Activated naive CD8-positive, alpha-beta T cell treated with anti-CD3 and anti-CD28 coated beads, Interleukin-2, amount 50 U/mL, for 24 hours (primary cell): ENCODE measurements at regions not wholly inside any gene's neighbourhood (a gene's known extent, or its start where the extent isn't known, plus 50 kb on each side); places are given as distances from the start of the nearest gene placed in this dataset.
A peak's percentile ranks its signal among the peaks of the same experiment; 100 is the strongest.

ENCODE experiments used
- ATAC-seq: fragments of 150-1000 bp; cut with Tn5 transposase; one replicate; pipeline ENCODE4 v1.10.0; 2021
- DNase-seq: peaks from one replicate; pipeline ENCODE4 v3.0.0; 2021
- H3K27ac Mint-ChIP-seq: one replicate; pipeline ENCODE4 v1.8.0; 2021; ENCODE audit warnings: mild to moderate bottlenecking, mixed read lengths
- H3K27me3 Mint-ChIP-seq: one replicate; pipeline ENCODE4 v1.8.0; 2021; ENCODE audit warnings: mixed read lengths
- H3K36me3 Mint-ChIP-seq: one replicate; pipeline ENCODE4 v1.8.0; 2021; ENCODE audit warnings: low read depth, mixed read lengths
- H3K4me1 Mint-ChIP-seq: one replicate; pipeline ENCODE4 v1.8.0; 2021; ENCODE audit warnings: mixed read lengths
- H3K4me3 Mint-ChIP-seq: one replicate; pipeline ENCODE4 v1.8.0; 2021; ENCODE audit warnings: mild to moderate bottlenecking, moderate library complexity, mixed read lengths
- H3K9me3 Mint-ChIP-seq: one replicate; pipeline ENCODE4 v1.8.0; 2021; ENCODE audit warnings: mixed read lengths

DNA sequence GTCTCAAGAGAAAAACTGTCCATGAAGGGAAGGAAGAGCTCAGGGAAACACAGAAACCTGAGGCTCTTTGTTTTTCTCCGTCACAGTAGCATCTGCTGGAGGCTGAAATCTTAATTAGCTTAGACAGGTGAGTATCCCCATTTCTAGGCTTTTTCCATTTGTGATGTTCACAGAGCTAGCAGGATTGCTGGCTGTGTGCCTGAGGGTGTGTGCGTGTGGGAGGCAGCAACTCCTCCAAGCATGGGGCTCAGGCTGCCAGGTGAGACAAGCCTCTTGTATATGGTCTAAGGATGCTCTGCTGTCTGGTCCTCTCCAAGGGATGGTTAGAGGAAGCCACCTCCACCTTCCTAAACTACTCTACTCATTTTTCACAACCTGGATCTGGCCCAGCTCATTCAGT, 569.9 kb downstream of the HS3ST4 start:
- Mint-ChIP-seq H3K4me1 (no peaks in the 10 kb centered on the region), H3K9me3 (no peaks in the 10 kb centered on the region), H3K4me3 (no peak overlapping the region), H3K27me3 (no peaks in the 10 kb centered on the region), H3K36me3 (no peaks in the 10 kb centered on the region), H3K27ac (peak overlapping the region; percentile 18)
- no peak for DNase-seq
- no peak for ATAC-seq

DNA sequence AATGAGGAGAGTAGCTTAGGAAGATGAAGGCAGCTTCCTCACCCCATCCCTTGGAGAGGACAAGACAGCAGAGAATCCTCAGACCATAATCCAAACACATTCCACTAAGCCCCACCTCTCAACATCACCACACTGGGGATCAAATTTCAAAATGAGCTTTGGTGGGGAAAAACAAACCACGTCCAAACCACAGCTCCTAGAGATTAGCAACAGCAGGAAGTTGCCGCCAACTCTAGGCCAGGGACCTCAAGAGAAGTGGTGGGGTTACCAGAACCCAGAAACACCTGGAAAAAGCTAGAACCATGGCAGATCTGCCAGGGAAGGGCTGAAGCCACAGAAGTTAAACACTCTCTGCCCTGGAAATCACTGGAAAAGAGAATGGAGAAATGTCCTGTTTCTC, 571.6 kb downstream of the HS3ST4 start:
- Mint-ChIP-seq H3K4me1 (no peaks in the 10 kb centered on the region), H3K4me3 (no peak overlapping the region), H3K27me3 (no peaks in the 10 kb centered on the region), H3K9me3 (no peaks in the 10 kb centered on the region), H3K27ac (no peak overlapping the region), H3K36me3 (no peaks in the 10 kb centered on the region)
- DNase-seq = no peak
- ATAC-seq = no peak

DNA sequence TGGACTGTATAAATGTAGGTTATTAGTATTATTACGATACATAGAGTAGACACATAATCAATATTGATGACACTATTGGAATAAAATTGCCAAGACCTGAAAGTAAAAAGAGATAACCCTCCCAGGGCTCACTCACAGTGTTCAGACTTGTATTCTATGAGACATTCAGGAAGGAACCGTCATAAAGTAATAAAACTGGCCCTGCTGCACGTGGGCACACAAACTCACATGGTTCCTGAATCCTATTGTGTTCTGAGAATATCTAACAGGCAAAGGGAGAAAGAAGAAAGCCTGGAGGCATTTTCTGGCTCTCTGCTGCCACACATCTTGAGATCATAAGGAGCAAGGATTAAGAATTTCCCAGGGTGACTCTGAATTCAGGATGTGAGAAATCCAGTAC, 575.9 kb downstream of the HS3ST4 start:
- H3K36me3 Mint-ChIP-seq = no peaks in the 10 kb centered on the region
- peaks cover 4% of the 10 kb centered on the region for H3K9me3 Mint-ChIP-seq
- H3K27me3 Mint-ChIP-seq = no peaks in the 10 kb centered on the region
- ATAC-seq (no peak), DNase-seq (no peak)
- peaks cover 13% of the 10 kb centered on the region for H3K4me1 Mint-ChIP-seq
- no peak overlapping the region for H3K27ac Mint-ChIP-seq
- no peak overlapping the region for H3K4me3 Mint-ChIP-seq

DNA sequence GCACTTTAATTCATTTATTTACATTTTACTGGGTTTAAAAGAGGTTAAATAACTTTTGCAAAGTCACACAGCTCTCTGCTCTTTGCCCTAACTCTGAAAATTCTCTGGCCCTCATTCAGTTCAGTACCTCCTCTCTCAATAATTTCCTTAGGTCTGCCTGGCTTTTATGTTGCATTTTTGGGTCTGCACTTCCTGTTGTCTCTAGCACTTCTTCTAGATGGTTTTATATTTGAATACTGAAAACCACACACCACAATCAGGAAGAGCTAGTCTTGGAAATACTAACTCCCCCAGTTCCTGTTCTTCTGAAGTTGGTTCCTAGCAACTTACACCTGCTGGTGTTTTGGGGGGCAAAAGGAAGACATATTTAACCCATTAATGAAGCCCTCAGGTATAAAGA, 577.9 kb downstream of the HS3ST4 start:
- Mint-ChIP-seq H3K27ac (no peak overlapping the region), H3K36me3 (no peaks in the 10 kb centered on the region), H3K27me3 (no peaks in the 10 kb centered on the region), H3K9me3 (peaks cover 4% of the 10 kb centered on the region), H3K4me1 (peaks cover 13% of the 10 kb centered on the region), H3K4me3 (no peak overlapping the region)
- DNase-seq (no peak), ATAC-seq (no peak)

DNA sequence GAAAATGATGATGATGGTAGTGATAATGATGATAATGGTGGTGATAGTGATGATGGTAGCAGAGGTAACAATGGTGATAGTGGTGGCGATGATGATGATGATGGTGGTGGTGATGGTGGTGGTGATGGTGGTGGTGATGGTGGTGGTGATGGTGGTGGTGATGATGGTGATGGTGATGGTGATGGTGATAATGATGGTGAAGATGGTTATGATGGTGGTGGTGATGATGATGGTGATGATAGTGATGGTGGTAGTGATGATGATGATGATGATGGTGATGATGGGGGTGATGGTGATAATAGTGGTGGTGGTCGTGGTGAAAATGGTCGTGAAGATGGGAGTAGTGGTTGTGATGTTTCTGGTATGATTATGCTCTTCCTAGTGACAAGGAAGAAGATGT, 581.8 kb downstream of the HS3ST4 start:
- peaks cover 5% of the 10 kb centered on the region for H3K9me3 Mint-ChIP-seq
- H3K27me3 Mint-ChIP-seq = no peaks in the 10 kb centered on the region
- peaks cover 13% of the 10 kb centered on the region for H3K4me1 Mint-ChIP-seq
- H3K4me3 Mint-ChIP-seq = no peak overlapping the region
- no peak for DNase-seq
- no peaks in the 10 kb centered on the region for H3K36me3 Mint-ChIP-seq
- H3K27ac Mint-ChIP-seq = no peak overlapping the region
- ATAC-seq = no peak

DNA sequence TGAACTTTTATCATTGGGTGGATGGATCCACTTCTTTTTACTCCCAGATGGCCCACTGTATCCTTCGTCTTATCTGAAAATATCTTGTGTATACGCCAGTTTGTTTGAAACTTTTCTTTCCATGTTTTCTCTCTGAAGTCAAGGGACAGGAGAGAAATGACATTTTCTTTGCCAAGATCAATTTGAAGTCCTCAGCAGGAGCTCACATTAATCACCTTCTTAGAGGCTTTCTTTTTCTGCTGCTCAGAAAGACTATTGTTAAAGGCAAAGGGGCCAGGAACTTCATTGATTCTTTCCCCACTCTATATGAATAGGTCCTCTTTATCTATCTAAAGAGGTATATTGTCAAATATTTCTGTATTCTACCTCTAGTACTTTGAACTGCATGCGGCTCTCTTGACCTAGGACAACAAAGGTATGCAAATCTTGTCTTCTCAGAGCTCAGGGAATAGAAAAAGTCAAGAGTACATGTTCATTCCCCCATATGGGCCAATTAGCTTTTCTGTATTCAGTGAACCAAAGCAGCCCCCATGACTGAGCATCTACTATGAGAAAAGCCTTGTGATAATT, 583.3 kb downstream of the HS3ST4 start:
- no peak for DNase-seq
- Mint-ChIP-seq H3K4me1 (peaks cover 2% of the 10 kb centered on the region), H3K9me3 (peaks cover 4% of the 10 kb centered on the region), H3K27me3 (no peaks in the 10 kb centered on the region), H3K27ac (no peak overlapping the region), H3K4me3 (no peak overlapping the region), H3K36me3 (no peaks in the 10 kb centered on the region)
- no peak for ATAC-seq

DNA sequence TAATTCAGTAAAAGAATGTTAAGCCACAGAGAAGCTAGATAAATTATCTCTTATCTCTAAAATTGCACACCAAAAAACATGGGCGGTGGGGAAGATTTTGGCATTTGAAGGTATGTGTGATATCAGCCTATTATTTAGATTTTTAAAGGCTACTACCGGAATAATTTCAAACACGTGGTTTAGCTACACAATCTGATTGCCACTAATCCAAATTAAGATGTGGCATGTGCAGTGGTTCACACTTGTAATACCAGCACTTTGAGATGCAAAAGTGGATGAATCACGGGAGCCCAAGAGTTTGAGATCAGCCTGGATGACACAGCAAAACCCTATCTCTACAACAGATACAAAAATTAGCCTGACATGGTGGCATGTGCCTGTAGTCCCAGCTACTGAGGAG, 584.5 kb downstream of the HS3ST4 start:
- Mint-ChIP-seq H3K27me3 (no peaks in the 10 kb centered on the region), H3K4me3 (no peak overlapping the region), H3K27ac (no peak overlapping the region), H3K36me3 (no peaks in the 10 kb centered on the region), H3K9me3 (peaks cover 4% of the 10 kb centered on the region), H3K4me1 (no peaks in the 10 kb centered on the region)
- DNase-seq = no peak
- ATAC-seq = no peak

DNA sequence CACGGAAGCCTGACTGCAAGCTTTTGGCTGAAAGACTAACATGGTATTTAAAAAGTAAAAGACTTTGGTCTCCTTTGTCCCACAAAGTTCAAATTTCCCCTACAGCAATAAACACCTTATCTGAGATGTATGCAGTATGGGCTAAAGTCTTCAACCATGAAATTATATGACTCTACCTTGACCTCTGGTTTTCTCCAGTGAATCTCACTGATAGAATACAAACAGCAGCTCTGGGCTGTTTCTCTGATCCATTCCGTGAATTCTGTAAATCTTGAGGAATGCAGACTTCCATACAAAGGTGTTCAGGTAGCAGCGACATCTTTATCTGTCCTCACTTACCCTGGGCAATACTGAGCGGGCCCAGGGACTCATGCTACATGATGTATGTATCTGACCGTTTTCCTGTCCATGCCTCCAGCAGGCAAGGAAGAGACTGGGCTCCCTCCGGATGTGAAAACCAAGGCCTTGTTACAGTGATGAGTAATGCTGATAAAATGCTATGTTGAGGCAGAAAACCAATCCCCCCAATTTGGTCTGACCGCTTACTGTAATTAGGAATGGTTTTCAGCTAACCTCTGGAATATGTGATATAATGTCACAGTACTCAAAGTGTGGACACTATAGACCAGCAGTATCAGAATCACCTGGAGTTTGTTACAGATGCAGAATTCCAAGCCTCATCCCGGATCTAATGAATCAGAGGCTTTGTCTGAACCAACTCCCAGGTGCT, 589.8 kb downstream of the HS3ST4 start:
- Mint-ChIP-seq H3K4me1 (no peaks in the 10 kb centered on the region), H3K27ac (no peak overlapping the region), H3K9me3 (peaks cover 4% of the 10 kb centered on the region), H3K27me3 (no peaks in the 10 kb centered on the region), H3K4me3 (no peak overlapping the region), H3K36me3 (no peaks in the 10 kb centered on the region)
- ATAC-seq (no peak), DNase-seq (no peak)

DNA sequence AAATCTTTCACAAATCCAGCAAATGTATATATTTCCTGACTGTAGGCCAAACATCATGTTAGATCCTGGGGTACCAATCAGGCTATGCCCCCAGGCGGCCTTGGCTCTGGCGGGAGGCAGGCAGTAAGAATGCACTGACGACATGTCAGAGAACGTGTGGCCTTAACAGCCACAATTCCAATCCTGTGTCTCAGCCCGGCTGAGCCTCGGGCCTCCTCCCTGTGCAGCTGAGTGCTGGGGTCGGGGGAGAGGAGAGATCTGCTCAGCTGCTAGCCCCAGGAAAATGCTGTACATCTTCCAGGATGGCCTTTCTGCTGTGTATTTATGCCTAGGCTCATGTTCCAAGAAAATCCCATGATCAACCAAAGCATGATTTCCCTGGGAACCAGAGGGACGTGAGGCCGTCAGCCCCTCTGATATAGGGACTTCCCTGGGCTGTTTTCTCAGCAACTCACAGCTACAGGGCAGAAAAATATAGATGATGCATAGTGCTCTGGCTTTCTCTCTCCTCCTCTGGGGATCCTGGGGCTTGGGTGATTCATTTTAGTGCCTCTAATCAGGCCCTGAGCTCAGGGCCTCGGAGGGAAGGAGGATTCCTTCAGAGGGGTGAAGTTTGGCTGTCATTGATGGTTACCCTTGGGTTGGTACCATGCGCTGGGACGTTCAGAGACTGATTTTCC, 604.0 kb downstream of the HS3ST4 start:
- Mint-ChIP-seq H3K36me3 (no peaks in the 10 kb centered on the region), H3K4me3 (no peak overlapping the region), H3K27me3 (no peaks in the 10 kb centered on the region), H3K4me1 (no peaks in the 10 kb centered on the region), H3K27ac (no peak overlapping the region), H3K9me3 (peaks cover 4% of the 10 kb centered on the region)
- no peak for DNase-seq
- ATAC-seq = no peak

DNA sequence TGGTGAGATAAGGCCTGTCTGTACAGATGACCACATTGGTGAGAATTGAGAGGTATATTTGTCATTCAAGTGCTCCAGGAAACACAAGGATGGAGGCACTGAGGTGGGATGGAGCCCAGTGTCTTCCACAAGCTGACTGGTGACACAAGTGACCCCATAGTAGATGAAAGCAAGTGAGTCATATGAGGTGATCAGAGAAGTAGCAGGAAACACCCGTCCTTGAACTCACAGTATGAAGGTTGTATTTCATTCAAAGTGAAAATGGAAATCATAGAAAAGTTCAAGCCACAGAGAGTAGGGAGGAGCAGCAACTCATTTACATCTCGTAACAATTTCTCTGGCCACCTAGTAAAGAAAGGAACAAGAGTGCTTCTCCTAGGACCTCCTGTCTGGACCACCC, 609.8 kb downstream of the HS3ST4 start:
- Mint-ChIP-seq H3K4me3 (no peak overlapping the region), H3K27ac (no peak overlapping the region), H3K9me3 (peaks cover 4% of the 10 kb centered on the region), H3K36me3 (no peaks in the 10 kb centered on the region), H3K4me1 (no peaks in the 10 kb centered on the region), H3K27me3 (peaks cover 4% of the 10 kb centered on the region)
- DNase-seq = no peak
- ATAC-seq = peak; percentile 46

DNA sequence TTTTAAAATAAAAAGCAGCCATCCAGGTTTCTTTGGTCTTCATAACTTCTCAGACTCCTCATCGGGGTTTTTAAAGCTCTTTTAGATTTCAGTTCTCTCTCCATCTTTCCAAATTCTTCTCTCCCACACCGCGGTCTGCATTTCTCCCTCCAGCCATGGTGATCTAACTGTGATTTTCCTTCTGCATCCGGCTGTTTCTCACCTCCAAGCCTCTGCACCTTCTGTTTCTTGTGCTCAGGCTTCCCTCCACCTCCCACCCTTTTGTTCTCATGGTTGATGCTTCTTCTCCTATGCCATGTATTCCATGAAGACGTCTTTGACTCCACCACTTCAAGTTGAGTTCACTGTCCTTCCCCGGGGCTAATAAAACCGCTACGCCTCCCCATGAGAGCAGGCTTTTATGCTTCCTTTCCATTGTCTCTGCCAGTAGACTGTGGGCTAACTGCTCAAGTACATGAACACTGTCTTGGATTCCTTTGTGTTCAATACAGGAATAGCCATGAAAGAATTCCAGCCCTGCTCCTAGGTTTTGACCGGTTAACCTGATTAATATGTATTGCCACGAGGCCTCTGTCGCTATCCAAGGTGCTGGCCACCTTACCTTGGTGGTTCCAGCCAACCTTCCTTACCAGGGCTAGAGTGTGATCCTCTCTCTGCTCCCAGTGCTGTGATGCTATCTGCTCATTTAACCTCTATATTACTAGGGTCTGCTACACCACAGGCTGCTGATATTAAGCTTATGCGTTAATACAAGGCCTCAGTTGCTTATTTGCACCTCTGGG, 625.1 kb downstream of the HS3ST4 start:
- DNase-seq = no peak

DNA sequence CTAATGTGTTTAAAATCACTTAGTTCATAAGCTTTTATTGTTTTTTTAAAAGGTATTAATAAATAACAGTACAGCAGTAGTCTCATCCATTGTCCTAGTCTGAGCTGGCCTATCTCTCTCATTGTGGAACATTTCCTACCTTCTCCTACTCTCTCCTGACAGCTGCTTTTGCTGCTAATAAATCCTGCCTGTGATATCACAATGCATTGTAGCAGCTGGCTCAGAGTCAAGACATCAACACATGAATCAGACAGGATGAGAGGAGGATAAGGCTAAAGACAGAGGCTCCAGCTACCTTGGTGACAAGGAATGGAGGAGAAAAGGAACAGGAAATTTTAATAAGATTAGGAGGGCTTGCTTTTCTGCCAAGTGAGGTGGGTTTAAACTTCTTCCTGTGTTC, 626.1 kb downstream of the HS3ST4 start:
- ATAC-seq = no peak
- H3K36me3 Mint-ChIP-seq = no peaks in the 10 kb centered on the region
- peaks cover 3% of the 10 kb centered on the region for H3K27me3 Mint-ChIP-seq
- no peaks in the 10 kb centered on the region for H3K4me1 Mint-ChIP-seq
- no peak for DNase-seq
- peaks cover 4% of the 10 kb centered on the region for H3K9me3 Mint-ChIP-seq
- no peak overlapping the region for H3K27ac Mint-ChIP-seq
- no peak overlapping the region for H3K4me3 Mint-ChIP-seq

More for the DNA sequence above, 625.1 kb downstream of the HS3ST4 start:
- Mint-ChIP-seq H3K27ac (no peak overlapping the region), H3K4me3 (no peak overlapping the region), H3K4me1 (no peaks in the 10 kb centered on the region), H3K9me3 (peaks cover 4% of the 10 kb centered on the region), H3K27me3 (peaks cover 3% of the 10 kb centered on the region), H3K36me3 (no peaks in the 10 kb centered on the region)
- ATAC-seq = no peak

DNA sequence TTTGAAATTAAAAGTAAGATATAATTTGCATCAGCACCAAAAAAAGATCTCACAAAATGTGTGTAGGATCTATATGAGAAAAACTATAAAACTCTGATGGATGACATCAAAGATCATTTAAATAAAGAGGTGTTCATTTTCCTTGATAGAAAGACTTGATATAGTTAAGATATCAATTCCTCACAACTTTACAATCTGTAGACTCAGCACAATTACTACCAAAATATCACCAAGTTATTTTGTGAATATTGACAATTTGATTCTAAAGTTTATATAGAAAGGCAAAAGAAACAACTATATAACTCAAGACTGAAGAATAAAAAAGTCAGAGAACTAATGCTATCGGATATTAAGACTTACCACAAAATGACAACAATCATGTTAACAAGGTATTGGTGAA, 638.9 kb downstream of the HS3ST4 start:
- H3K27ac Mint-ChIP-seq = no peak overlapping the region
- no peaks in the 10 kb centered on the region for H3K36me3 Mint-ChIP-seq
- H3K27me3 Mint-ChIP-seq = peaks cover 8% of the 10 kb centered on the region
- no peak overlapping the region for H3K4me3 Mint-ChIP-seq
- DNase-seq (no peak), ATAC-seq (no peak)
- no peaks in the 10 kb centered on the region for H3K4me1 Mint-ChIP-seq
- peaks cover 9% of the 10 kb centered on the region for H3K9me3 Mint-ChIP-seq

DNA sequence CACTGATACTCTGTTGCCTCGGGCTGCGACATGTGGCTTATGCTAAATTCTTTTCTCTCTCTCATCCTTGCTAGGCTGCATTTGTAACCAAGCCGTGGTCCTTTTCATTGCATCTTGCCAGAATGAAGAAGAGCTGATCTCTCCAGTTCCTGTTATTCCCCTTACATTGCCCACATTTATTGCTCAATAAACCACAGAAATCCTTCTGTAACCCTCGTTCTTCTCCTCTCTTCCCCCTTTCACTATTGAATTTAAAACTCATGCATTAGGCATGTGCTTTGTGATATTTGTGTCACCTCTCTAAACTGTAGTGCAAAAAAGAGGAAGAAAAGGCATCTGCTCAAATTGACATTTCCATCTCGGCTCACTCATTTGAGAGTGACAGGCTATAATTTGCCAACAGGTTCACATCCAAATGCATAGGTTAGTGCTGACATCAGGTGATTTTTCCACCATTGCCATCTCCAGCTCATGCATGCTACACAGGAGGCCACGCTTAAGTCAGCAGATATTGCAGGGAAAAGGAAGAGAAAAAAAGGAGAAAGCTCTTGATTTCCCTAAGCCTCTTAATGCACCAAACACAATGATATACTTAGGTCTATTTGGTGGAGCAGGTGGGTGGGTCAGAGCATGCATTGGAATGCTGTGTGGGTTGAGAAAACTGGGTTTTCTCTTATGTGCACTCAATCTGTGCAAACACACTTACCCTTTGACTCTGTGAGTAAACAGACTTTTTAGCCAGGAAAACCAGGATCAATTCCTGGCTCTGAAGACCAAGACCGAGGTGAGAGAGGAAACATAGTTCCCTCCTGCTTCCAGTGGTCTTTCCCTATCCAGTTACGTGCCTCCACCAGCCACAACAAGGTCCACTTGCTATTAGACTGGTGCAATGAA, 642.7 kb downstream of the HS3ST4 start:
- no peak for ATAC-seq
- no peaks in the 10 kb centered on the region for H3K4me1 Mint-ChIP-seq
- no peak for DNase-seq
- H3K9me3 Mint-ChIP-seq = peaks cover 5% of the 10 kb centered on the region
- no peak overlapping the region for H3K27ac Mint-ChIP-seq
- H3K4me3 Mint-ChIP-seq = no peak overlapping the region
- peaks cover 6% of the 10 kb centered on the region for H3K27me3 Mint-ChIP-seq
- no peaks in the 10 kb centered on the region for H3K36me3 Mint-ChIP-seq
